Activated CD4-positive, alpha-beta memory T cell treated with anti-CD3 and anti-CD28 coated beads, Interleukin-2, amount 10 ng/mL, durations not matched to agents 7 days and 5 days (primary cell): ENCODE measurements at regions not wholly inside any gene's neighbourhood (a gene's known extent, or its start where the extent isn't known, plus 50 kb on each side); places are given as distances from the start of the nearest gene placed in this dataset.
"Not testable (repeated sequence)": the region's sequence is repeated elsewhere in the genome, so short reads cannot be mapped to it uniquely, and the experiment has no call there.

ENCODE experiments used
- CTCF ChIA-PET: fragments of 350-600 bp; sonication (Branson Sonifier 250); formaldehyde crosslinking; loops from one replicate; lab custom pipeline; 2021; ENCODE audit warnings: antibody characterized with exemption, inconsistent platforms; lab: Charles Lee
- POLR2A ChIA-PET: fragments of 350-600 bp; sonication (Branson Sonifier 250); formaldehyde crosslinking; loops from one replicate; lab custom pipeline; 2021; ENCODE audit warnings: antibody characterized with exemption; lab: Charles Lee
- DNase-seq: peaks from one replicate; pipeline ENCODE4 v3.0.0-alpha.2; 2020
- H3K27ac Mint-ChIP-seq: one replicate; pipeline ENCODE4 v1.8.0; 2021; ENCODE audit warnings: mild to moderate bottlenecking, mixed read lengths
- H3K27me3 Mint-ChIP-seq: one replicate; pipeline ENCODE4 v1.8.0; 2021; ENCODE audit warnings: mixed read lengths
- H3K36me3 Mint-ChIP-seq: one replicate; pipeline ENCODE4 v1.8.0; 2021; ENCODE audit warnings: low read depth, mixed read lengths
- H3K4me1 Mint-ChIP-seq: one replicate; pipeline ENCODE4 v1.8.0; 2021; ENCODE audit warnings: mixed read lengths
- H3K4me3 Mint-ChIP-seq: one replicate; pipeline ENCODE4 v1.8.0; 2021; ENCODE audit warnings: mild to moderate bottlenecking, mixed read lengths
- H3K9me3 Mint-ChIP-seq: one replicate; pipeline ENCODE4 v1.8.0; 2021; ENCODE audit warnings: mixed read lengths

- Mint-ChIP-seq H3K4me3 (no peak overlapping the region), H3K9me3 (peaks cover 42% of the 10 kb centered on the region), H3K36me3 (no peaks in the 10 kb centered on the region), H3K27me3 (no peaks in the 10 kb centered on the region), H3K27ac (no peak overlapping the region), H3K4me1 (no peaks in the 10 kb centered on the region)
- ChIA-PET CTCF (no interaction called here), POLR2A (no interaction called here)
- no peak for DNase-seq
These were observed 265.7 kb downstream of the SHOX start for GRCh38 chrX:896256-896655.

- POLR2A ChIA-PET, result no interaction called here
- H3K9me3 Mint-ChIP-seq, result peaks cover 43% of the 10 kb centered on the region
- no peak for DNase-seq
- no peaks in the 10 kb centered on the region for H3K27me3 Mint-ChIP-seq
- H3K36me3 Mint-ChIP-seq, result no peaks in the 10 kb centered on the region
- no peak overlapping the region for H3K4me3 Mint-ChIP-seq
- CTCF ChIA-PET, result no interaction called here
- no peak overlapping the region for H3K27ac Mint-ChIP-seq
- no peaks in the 10 kb centered on the region for H3K4me1 Mint-ChIP-seq
These were observed 259.5 kb downstream of the SHOX start for GRCh38 chrX:889966-890651.

DNA sequence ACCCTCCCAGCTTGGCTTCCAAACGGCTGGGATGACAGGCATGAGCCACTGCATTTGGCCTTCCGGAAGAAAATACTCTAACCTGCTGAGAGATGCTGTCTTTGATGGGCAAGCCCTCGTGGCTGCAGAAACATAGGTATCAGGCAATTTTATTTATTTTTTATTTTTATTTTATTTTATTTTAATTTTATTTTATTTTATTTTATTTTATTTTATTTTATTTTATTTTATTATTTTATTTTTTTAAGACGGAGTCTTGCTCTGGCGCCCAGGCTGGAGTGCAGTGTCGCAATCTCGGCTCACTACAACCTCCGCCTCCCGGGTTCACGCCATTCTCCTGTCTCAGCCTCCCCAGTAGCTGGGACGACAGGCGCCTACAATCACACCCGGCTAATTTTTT, 257.1 kb downstream of the SHOX start:
- H3K36me3 Mint-ChIP-seq, H3K4me3 Mint-ChIP-seq, H3K27me3 Mint-ChIP-seq, DNase-seq, H3K4me1 Mint-ChIP-seq, H3K27ac Mint-ChIP-seq, POLR2A ChIA-PET, CTCF ChIA-PET: not testable (repeated sequence)
- peaks cover 42% of the 10 kb centered on the region for H3K9me3 Mint-ChIP-seq

DNA sequence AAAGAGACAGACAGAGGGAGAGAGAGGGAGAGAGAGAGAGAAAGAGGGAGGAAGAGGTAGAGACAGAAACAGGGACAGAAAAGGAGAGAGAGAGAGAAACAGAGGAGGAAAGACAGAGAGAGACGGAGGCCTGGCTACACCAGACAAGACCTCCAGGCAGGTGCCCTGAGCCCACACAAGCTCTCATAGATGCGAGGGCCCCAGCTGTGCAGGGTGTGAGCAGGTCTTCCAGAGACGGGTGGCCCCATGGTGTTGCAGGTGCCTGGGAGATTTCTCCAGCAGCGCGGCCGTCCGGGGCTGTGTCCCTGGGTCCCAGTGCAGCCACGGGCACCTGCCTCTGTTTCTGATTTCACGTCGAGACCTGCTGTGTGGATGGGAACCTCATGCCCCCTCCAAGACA, 253.0 kb downstream of the SHOX start:
- CTCF ChIA-PET, result no interaction called here
- Mint-ChIP-seq H3K4me3 (no peak overlapping the region), H3K27ac (no peak overlapping the region), H3K9me3 (peaks cover 27% of the 10 kb centered on the region), H3K4me1 (no peaks in the 10 kb centered on the region), H3K27me3 (no peaks in the 10 kb centered on the region), H3K36me3 (no peaks in the 10 kb centered on the region)
- DNase-seq, result no peak
- POLR2A ChIA-PET, result no interaction called here

DNA sequence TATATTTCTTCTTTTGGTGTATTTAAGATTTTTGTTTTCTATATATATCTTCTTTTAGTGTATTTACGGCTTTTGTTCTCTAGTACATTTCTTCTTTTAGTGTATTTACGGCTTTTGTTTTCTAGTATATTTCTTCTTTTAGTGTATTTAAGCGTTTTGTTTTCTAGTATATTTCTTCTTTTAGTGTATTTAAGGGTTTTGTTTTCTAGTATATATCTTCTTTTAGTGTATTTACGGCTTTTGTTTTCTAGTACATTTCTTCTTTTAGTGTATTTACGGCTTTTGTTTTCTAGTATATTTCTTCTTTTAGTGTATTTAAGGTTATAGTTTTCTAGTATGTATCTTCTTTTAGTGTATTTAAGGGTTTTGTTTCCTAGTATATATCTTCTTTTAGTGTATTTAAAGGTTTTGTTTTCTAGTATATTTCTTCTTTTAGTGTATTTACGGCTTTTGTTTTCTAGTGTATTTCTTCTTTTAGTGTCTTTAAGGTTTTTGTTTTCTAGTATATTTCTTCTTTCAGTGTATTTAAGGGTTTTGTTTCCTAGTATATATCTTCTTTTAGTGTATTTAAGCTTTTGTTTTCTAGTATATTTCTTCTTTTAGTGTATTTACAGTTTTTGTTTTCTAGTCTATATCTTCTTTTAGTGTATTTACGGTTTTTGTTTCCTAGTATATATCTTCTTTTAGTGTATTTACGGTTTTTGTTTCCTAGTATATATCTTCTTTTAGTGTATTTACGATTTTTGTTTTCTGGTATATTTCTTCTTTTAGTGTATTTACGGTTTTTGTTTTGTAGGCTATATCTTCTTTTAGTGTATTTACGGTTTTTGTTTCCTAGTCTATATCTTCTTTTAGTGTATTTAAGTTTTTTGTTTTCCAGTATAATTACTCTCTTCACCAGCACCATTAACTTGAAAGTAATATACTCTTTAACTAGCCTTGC, 249.4 kb downstream of the SHOX start:
- POLR2A ChIA-PET, H3K4me1 Mint-ChIP-seq, DNase-seq, H3K36me3 Mint-ChIP-seq, CTCF ChIA-PET, H3K27me3 Mint-ChIP-seq, H3K4me3 Mint-ChIP-seq, H3K27ac Mint-ChIP-seq: not testable (repeated sequence)
- peaks cover 22% of the 10 kb centered on the region for H3K9me3 Mint-ChIP-seq

DNA sequence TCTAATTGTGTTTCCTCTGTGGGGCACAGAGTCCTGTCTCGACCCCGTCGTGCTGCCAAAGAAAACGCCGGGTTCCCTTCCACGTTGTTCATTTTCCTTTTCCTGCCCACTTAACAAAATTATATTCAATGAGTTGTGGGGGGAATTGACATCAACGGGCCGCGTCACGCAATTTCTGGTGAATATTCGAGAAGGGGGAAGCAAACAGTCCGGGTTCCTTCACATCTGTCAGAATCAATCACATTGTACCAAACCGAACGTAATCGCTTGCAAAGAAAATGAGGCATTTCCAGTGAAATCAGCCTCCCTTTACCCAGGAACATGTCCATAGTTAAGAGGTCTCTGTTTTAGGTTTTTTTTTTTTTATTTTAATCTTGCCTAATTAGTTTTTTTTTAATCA, 243.5 kb downstream of the SHOX start:
- Mint-ChIP-seq H3K36me3 (no peaks in the 10 kb centered on the region), H3K27ac (no peak overlapping the region), H3K4me1 (no peaks in the 10 kb centered on the region), H3K4me3 (no peak overlapping the region), H3K27me3 (no peaks in the 10 kb centered on the region), H3K9me3 (peaks cover 21% of the 10 kb centered on the region)
- POLR2A ChIA-PET, result no interaction called here
- DNase-seq, result no peak
- CTCF ChIA-PET, result no interaction called here

GRCh38 chrX:873016-873415, 242.4 kb downstream of the SHOX start:
- CTCF ChIA-PET, result no interaction called here
- DNase-seq, result no peak
- H3K27me3 Mint-ChIP-seq, result no peaks in the 10 kb centered on the region
- H3K36me3 Mint-ChIP-seq, result no peaks in the 10 kb centered on the region
- POLR2A ChIA-PET, result no interaction called here
- H3K27ac Mint-ChIP-seq, result no peak overlapping the region
- no peak overlapping the region for H3K4me3 Mint-ChIP-seq
- H3K9me3 Mint-ChIP-seq, result peaks cover 21% of the 10 kb centered on the region
- no peaks in the 10 kb centered on the region for H3K4me1 Mint-ChIP-seq

GRCh38 chrX:872090-872489, 241.5 kb downstream of the SHOX start:
- Mint-ChIP-seq H3K9me3 (peaks cover 15% of the 10 kb centered on the region), H3K4me3 (no peak overlapping the region), H3K4me1 (no peaks in the 10 kb centered on the region), H3K27ac (no peak overlapping the region), H3K27me3 (no peaks in the 10 kb centered on the region), H3K36me3 (no peaks in the 10 kb centered on the region)
- CTCF ChIA-PET, result no interaction called here
- POLR2A ChIA-PET, result no interaction called here
- DNase-seq, result no peak

GRCh38 chrX:871626-872025, 241.0 kb downstream of the SHOX start:
- Mint-ChIP-seq H3K27ac (no peak overlapping the region), H3K4me1 (no peaks in the 10 kb centered on the region), H3K9me3 (peaks cover 15% of the 10 kb centered on the region), H3K4me3 (no peak overlapping the region), H3K27me3 (no peaks in the 10 kb centered on the region), H3K36me3 (no peaks in the 10 kb centered on the region)
- ChIA-PET CTCF (no interaction called here), POLR2A (no interaction called here)
- DNase-seq, result no peak

DNA sequence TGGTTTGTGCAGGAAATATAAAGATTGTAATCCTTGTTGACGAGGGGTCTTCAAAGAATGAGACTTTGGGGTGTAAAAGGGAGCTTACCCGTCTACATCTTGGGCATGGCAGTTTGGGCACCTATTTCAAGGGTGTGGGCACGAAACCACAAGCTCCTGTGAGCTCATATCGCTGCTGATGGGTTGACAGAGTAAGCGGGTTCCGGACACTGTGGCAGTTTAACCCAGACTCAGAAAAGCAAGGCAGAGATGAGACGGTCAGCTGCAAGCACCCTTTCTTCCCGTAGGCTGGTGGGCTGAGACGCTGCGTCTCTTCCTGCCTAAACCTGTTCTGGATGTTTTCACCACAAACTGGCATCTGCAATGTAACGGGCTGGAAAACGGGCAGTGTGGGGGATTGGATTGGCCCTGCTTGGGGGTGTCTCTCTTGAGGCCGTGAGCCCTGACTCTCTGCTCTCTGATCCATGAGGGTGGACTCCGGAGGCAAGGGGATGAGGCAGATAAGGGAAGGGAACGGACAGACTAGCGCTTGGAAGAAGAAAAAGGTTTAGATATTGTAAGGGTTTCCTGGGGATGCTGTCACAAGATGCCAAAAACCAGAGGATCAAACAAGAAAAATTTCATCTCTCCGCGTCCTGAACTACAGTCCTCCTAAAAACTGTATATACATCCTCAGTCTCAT, 237.5 kb downstream of the SHOX start:
- H3K9me3 Mint-ChIP-seq, result peaks cover 22% of the 10 kb centered on the region
- H3K36me3 Mint-ChIP-seq, result peaks cover 1% of the 10 kb centered on the region
- POLR2A ChIA-PET, result no interaction called here
- no peak for DNase-seq
- no peak overlapping the region for H3K4me3 Mint-ChIP-seq
- no peaks in the 10 kb centered on the region for H3K4me1 Mint-ChIP-seq
- no peaks in the 10 kb centered on the region for H3K27me3 Mint-ChIP-seq
- CTCF ChIA-PET, result no interaction called here
- H3K27ac Mint-ChIP-seq, result no peak overlapping the region

DNA sequence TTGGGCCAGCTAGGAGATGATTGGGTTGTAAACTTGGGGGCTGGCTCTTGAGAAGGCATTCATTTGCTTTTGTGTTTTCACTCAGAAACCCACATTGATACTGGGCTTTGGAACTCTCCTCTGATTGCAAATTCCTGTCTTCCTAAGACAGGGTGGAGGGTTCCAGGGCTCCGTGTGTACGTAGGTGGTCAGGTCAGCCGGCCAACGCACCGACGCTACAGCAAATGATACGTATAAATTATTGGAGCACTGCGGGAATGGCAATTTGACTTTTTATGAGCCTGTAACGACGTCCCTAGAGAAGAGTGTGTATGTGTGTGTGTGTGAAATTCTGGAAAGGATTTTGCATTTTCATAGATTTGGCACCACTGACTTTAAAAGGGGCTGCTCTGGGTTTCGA, 236.9 kb downstream of the SHOX start:
- Mint-ChIP-seq H3K9me3 (peaks cover 23% of the 10 kb centered on the region), H3K4me3 (no peak overlapping the region), H3K4me1 (no peaks in the 10 kb centered on the region), H3K27me3 (no peaks in the 10 kb centered on the region), H3K36me3 (peaks cover 2% of the 10 kb centered on the region), H3K27ac (no peak overlapping the region)
- CTCF ChIA-PET, result no interaction called here
- POLR2A ChIA-PET, result no interaction called here
- no peak for DNase-seq

- no peak for DNase-seq
- CTCF ChIA-PET, result no interaction called here
- H3K9me3 Mint-ChIP-seq, result peaks cover 21% of the 10 kb centered on the region
These were observed 235.9 kb downstream of the SHOX start for GRCh38 chrX:866441-866990.

DNA sequence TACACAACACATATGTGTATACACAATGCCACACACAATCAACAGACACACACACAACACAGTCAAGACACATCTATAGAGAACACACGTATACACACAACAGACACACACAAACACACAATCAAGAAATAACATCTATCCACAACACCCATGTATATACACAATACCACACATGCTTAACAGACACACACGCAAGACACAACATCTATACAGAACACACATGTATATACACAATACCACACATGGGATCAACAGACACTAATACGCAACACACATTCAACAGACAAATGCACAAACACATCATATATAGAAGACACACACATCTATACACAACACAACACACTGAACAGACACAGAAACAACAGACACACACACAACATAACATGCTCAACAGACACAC, 234.8 kb downstream of the SHOX start:
- Mint-ChIP-seq H3K36me3 (peaks cover 2% of the 10 kb centered on the region), H3K9me3 (peaks cover 18% of the 10 kb centered on the region), H3K4me3 (no peak overlapping the region), H3K4me1 (no peaks in the 10 kb centered on the region), H3K27me3 (no peaks in the 10 kb centered on the region), H3K27ac (no peak overlapping the region)
- ChIA-PET CTCF (no interaction called here), POLR2A (no interaction called here)
- no peak for DNase-seq

More at GRCh38 chrX:866441-866990, 235.9 kb downstream of the SHOX start:
- H3K27me3 Mint-ChIP-seq, result no peaks in the 10 kb centered on the region
- H3K36me3 Mint-ChIP-seq, result peaks cover 2% of the 10 kb centered on the region
- H3K27ac Mint-ChIP-seq, result no peak overlapping the region
- POLR2A ChIA-PET, result no interaction called here
- no peaks in the 10 kb centered on the region for H3K4me1 Mint-ChIP-seq
- no peak overlapping the region for H3K4me3 Mint-ChIP-seq
